G401 (cell line): ENCODE measurements at regions not wholly inside any gene's neighbourhood (a gene's known extent, or its start where the extent isn't known, plus 50 kb on each side); places are given as distances from the start of the nearest gene placed in this dataset.
"Not testable (repeated sequence)": the region's sequence is repeated elsewhere in the genome, so short reads cannot be mapped to it uniquely, and the experiment has no call there.

ENCODE experiments used
- DNase-seq: peaks from one replicate; pipeline ENCODE4 v3.0.0-alpha.2; 2015; ENCODE audit warnings: low spot score
- in situ Hi-C: cut with HindIII; loops from 2 replicates; pipeline ENCODE4 v1.10.0; 2016; ENCODE audit warnings: low sequenced_read_pairs, mixed read lengths

DNA sequence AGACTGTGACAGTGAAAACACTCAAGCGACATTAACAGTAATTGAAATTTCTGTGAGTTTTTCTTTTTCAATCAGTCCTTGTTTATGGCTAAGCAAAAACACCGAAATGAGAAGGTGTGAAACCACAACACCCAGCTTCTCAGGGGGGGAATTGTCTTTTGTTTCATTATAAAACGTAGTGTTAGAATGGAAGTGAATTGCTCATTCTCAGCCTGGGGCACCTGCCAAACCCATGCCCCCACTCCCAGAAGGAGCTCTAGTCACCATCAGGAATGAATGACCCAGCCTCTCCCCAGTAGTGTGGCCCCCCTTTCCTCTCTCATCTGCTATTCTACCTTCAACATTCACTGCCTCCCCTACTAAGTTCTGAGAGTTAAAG, 185.8 kb upstream of the CFAP20DC start:
- in situ Hi-C loops, result no loop called here
- DNase-seq, result no peak

DNA sequence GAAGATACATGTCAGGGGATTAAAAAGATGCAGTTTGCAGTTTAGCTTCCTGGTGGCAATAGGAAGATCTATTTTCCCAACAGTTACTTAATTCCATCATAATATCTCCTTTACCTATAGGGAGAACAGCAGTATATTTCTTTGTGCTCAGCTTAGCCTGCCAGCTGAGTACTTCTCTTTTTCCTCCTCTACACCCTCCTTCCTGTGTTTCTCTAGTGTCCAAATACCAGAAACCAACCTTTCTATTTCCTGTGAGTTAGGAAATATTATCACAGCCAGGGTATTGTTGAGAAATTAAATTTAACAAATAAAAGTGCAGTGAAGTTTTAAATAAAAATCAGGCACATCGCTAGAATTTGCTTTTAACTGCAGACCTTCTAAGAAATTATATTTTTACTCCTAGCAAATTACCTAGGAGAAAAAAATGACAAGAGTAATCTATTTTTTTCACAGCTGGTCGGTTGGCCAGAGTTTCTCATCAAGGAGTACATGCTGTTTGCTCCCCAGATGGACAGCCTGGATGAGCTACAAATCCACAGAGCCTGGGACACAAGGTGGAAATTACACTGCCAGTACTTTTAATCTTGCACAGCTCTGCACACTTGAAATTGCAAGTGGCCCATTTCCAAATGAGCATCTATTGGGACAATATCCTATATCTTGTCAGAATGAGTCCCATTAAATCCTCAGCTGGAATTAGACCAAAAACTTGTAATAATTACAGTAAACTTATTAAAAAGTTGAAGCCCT, 185.2 kb upstream of the CFAP20DC start:
- in situ Hi-C loops, result no loop called here
- peak; percentile 90 for DNase-seq

DNA sequence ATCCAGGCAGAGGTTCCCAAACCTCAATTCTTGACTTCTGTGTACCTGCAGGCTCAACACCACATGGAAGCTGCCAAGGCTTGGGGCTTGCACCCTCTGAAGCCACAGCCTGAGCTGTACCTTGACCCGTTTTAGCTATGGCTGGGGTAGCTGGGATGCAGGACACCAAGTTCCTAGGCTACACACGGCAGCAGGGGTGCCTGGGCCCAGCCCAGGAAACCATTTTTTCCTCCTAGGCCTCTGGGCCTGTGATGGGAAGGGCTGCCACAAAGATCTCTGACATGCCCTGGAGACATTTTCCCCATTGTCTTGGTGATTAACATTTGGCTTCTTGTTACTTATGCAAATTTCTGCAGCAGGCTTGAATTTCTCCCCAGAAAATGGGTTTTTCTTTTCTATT, 180.6 kb upstream of the CFAP20DC start:
- in situ Hi-C loops, DNase-seq: not testable (repeated sequence)

- in situ Hi-C loops, result no loop called here
- DNase-seq, result no peak
Measured at GRCh38 chr3:59213860-59214259, 164.0 kb upstream of the CFAP20DC start.

- in situ Hi-C loops, result no loop called here
- DNase-seq, result peak; percentile 76
Measured at GRCh38 chr3:59212128-59212779, 162.4 kb upstream of the CFAP20DC start.

GRCh38 chr3:59210260-59210659, 160.4 kb upstream of the CFAP20DC start:
- in situ Hi-C loops, result no loop called here

GRCh38 chr3:59192473-59192872, 142.6 kb upstream of the CFAP20DC start:
- in situ Hi-C loops, result no loop called here
- no peak for DNase-seq

More at GRCh38 chr3:59210260-59210659, 160.4 kb upstream of the CFAP20DC start:
- no peak for DNase-seq

DNA sequence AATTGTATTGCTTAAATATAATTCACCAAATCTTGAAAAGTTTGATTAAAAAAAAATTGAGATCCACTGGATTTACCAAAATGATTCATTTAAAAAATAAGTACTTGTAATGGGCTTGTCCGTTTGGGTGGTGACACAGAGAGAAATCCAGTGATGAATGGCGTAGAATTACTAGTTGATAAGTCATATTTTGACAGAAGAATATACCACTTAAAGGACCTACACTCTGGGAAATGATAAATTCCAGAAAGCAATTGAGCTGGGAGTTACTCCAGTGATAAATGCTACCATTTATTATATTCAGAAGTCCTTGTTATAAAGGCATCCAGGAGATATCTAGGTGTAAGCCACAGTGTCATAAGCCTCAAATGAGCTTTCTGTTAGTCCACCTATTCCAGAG, 141.8 kb upstream of the CFAP20DC start:
- no peak for DNase-seq
- in situ Hi-C loops, result no loop called here

GRCh38 chr3:59189939-59190338, 140.1 kb upstream of the CFAP20DC start:
- in situ Hi-C loops, result no loop called here
- no peak for DNase-seq

- in situ Hi-C loops, result no loop called here
- DNase-seq, result no peak
Measured at GRCh38 chr3:59189526-59189925, 139.7 kb upstream of the CFAP20DC start.

GRCh38 chr3:59186725-59187124, 136.9 kb upstream of the CFAP20DC start:
- in situ Hi-C loops, result no loop called here
- no peak for DNase-seq

DNA sequence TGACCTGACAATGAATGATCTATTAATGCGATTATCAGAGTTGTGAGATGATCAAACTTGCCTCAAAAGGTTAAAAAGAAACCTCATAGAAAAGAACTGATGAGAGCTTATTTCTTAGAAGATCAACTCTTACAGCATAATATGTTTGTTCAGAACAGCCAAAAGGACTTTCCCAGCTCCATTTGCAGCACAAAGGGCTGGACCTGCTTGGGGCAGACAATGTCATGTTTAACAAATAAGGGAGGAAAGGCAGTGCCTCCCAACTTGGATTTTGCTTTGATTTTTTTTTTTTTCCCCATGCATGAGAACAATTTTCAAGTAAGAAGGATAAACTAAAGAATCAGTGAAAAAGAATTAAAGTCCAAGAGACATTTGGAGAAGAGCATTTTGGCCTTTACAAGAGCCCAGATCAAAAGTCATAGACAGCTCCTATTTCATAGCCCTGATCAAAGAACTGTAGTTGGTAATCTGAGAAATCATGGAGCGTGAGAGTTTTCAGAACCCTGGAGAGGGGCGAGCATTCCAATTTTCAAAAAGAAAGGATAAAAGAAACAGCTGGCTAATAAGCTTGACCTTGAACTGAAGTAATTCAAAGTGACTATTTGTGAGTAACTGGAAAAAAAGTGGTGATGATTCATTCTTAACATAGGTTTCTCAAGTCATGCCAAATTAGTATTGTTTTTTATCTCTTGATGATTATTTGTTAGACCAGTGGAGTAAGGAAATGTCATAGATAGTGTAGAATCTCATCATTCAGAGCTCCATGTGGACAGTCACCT, 136.0 kb upstream of the CFAP20DC start:
- in situ Hi-C loops, result no loop called here
- DNase-seq, result no peak

DNA sequence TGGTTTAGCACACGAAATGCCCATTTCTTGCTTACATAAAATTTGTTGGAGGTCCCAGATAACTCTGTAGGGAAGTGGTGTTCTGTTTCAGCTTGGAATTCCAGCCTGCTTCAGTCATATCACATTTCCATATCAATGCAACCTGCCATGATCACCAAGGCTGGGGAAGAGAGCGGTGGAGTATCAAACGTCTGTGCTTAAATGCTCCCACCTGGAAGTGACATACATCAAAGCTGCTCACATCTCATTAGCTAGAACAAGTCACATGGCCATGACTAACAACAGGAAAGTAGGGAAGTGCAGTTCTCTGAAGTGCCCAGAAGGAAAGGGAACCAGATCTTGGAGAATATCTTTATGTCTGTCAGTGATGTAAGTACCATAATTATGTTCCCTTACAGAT, 130.2 kb upstream of the CFAP20DC start:
- in situ Hi-C loops, result no loop called here

GRCh38 chr3:59178698-59179097, 128.9 kb upstream of the CFAP20DC start:
- no peak for DNase-seq
- in situ Hi-C loops, result no loop called here

More for the DNA sequence above, 130.2 kb upstream of the CFAP20DC start:
- no peak for DNase-seq

DNA sequence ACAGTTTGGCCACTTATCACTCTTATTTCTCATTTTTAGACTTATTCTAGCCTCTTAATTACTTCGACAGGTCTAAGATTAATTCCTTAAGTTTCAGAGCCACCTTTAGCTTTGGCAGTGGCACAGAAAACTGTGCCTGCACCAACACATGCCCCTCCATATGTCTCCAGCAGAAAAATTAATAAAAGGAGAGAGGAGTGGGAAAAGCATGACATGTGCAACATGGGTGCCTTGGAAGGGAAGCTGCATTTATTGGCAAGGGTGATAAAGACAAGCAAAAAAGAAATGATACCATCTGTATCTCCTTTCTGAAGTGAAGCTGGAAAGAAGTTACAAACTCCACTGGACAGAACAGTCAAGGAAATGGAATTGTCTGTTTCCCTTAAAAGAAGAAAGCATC, 121.7 kb upstream of the CFAP20DC start:
- in situ Hi-C loops, result no loop called here
- DNase-seq, result no peak

DNA sequence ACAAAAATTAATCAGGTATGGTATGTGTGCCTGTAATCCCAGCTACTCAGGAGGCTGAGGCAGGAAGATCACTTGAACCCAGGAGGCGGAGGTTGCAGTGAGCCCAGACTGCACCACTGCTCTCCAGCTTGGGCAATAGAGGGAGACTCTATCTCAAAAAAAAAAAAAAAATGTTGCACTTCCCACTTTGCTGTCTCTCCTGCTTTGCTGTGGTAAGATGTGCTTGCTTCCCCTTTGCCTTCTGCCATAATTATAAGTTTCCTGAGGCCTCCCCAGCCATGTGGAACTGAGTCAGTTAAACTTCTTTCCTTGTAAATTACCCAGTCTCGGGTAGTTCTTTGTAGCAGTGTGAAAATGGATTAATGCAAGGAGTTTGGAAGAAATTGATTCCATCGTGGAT, 120.3 kb upstream of the CFAP20DC start:
- DNase-seq, in situ Hi-C loops: not testable (repeated sequence)

- DNase-seq, result no peak
- in situ Hi-C loops, result no loop called here
Measured at GRCh38 chr3:59167756-59168155, 117.9 kb upstream of the CFAP20DC start.

DNA sequence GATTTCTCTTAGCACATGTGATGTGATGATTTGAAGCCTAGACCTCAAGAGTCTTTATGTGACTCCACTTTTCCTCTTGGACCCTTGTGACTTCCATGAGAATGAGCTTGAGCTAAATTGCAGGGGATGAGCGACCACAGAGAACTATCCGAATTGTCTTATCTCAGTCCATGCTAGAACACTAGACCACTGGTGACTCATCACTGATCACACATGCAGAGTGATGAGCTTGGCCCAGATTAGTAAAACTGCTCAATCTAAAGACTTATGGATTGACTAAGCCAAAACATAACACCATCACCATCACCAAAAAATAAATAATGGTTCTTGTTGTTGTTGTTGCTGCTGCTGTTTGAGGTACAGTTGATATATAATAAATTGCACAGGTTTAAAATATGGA, 114.1 kb upstream of the CFAP20DC start:
- no peak for DNase-seq
- in situ Hi-C loops, result no loop called here

DNA sequence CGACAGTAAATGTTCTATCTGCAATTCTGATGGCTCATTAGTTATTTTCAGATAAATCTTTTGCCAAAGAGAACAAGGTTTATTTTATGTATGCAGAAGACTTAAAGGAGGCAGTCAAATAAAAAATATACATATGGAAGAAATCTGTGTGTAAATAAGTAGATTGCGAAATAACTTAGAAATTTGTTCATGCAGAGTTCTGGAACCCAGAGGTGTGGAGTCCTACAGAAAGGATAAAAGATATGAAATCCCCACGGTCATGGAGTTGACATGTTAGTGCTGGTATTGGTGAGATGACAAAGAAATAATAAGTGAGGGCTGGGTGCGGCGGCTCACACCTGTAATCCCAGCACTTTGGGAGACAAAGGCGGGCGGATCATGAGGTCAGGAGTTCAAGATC, 111.2 kb upstream of the CFAP20DC start:
- no peak for DNase-seq
- in situ Hi-C loops, result no loop called here

DNA sequence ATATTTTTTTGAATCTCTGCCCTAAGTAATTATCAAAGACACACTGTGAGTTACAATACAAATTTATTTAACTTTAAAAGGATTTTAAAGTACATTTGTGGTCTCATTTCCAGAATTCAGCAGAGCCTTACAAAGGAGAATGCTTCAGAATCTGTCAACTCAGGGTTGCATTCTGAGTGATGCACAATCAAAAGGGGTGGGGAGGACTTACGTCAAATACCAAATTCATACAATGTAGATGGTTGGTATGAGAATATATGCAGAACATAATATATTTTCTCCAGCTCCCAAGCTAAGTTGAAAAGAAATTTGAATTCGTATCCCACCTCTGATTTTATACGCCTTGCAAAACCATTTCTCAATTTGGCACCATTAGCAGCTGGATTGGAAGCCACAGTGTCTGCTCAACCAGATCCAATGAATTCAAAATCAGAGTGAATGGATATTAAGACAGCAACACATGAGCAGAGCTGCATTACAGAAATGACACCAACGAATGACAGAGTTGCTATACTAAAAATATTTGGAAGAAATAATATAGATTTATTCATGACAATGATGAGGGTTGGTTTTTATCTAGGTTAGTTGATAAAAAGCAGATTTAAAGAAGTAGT, 110.4 kb upstream of the CFAP20DC start:
- in situ Hi-C loops, result no loop called here
- no peak for DNase-seq
